ENCODE measurements at regions not wholly inside any gene's neighbourhood (a gene's known extent, or its start where the extent isn't known, plus 50 kb on each side); places are given as distances from the start of the nearest gene placed in this dataset.

GRCh38 chr9:75633451-75634057 is 256.9 kb upstream of the PCSK5 start:
- Mint-ChIP-seq H3K27ac (no peak overlapping the region), H3K4me3 (no peak overlapping the region), H3K9me3 (ENCODE audit: insufficient read depth) (no peaks in the 10 kb centered on the region), H3K4me1 (no peaks in the 10 kb centered on the region), H3K27me3 (no peaks in the 10 kb centered on the region)
- H3K4me2 ChIP-seq (replicated peaks; ENCODE audit: low read depth, low read length, poor library complexity, severe bottlenecking): no peak overlapping the region
- H3K27ac ChIP-seq (ENCODE audit: low read length in 2 of 2): no peak overlapping the region
- no peaks in the 10 kb centered on the region for H3K36me3 ChIP-seq (replicated peaks in 1 of 2; ENCODE audit: control extremely low read depth in 1 of 2, control insufficient read depth in 1 of 2, extremely low read depth in 1 of 2, insufficient read depth in 2 of 2, low read length in 1 of 2)
- 71% methylated on average over 2 of the region's 7 CpGs for WGBS (ENCODE audit: insufficient coverage)
- ATAC-seq (ENCODE audit: low read depth) (no peak), DNase-seq (no peak)
- ChIA-PET POLR2A (no interaction called here), CTCF (no interaction called here)
- no peak for TF ChIP-seq CTCF (IDR thresholded peaks at IDR 0.05)
- TF ChIP-seq EZH2 (IDR thresholded peaks at IDR 0.05; ENCODE audit: borderline replicate concordance, insufficient read depth, low read depth, low read length, poor library complexity, severe bottlenecking): no peak
- intact Hi-C loops (cut with micrococcal nuclease): no loop called here
- H3K4me1 ChIP-seq (ENCODE audit: control insufficient read depth in 2 of 2, insufficient read depth in 2 of 2, low read length in 2 of 2): no peaks in the 10 kb centered on the region
- peaks cover 0 to 2% (median 0%) of the 10 kb centered on the region in 4 experiments for H3K27me3 ChIP-seq (replicated peaks in 1 of 4; ENCODE audit: control extremely low read depth in 1 of 4, control insufficient read depth in 3 of 4, insufficient read depth in 4 of 4, low read length in 3 of 4)
- no peaks in the 10 kb centered on the region for H4K20me1 ChIP-seq (ENCODE audit: control insufficient read depth, insufficient read depth, low read length, poor library complexity, severe bottlenecking)
- H3K4me3 ChIP-seq (ENCODE audit: control extremely low read depth in 1 of 5, extremely low read depth in 1 of 5, insufficient read depth in 1 of 5, low read depth in 2 of 5, low read length in 4 of 5): no peak overlapping the region
- no peak overlapping the region for H2AFZ ChIP-seq (ENCODE audit: insufficient read depth, low read depth, low read length, poor library complexity, severe bottlenecking)
- H3K79me2 ChIP-seq (ENCODE audit: control insufficient read depth, insufficient read depth, low read length): no peaks in the 10 kb centered on the region
- no peak overlapping the region for H3K9ac ChIP-seq (ENCODE audit: low read length)
- H3K9me3 ChIP-seq (ENCODE audit: control extremely low read depth in 1 of 3, control insufficient read depth in 2 of 3, insufficient read depth in 1 of 3, low read length in 2 of 3): no peaks in the 10 kb centered on the region

GRCh38 chr9:75636427-75637045 is 253.9 kb upstream of the PCSK5 start:
- Histone ChIP-seq H3K9ac (ENCODE audit: low read length) (no peak overlapping the region), H3K79me2 (ENCODE audit: control insufficient read depth, insufficient read depth, low read length) (no peaks in the 10 kb centered on the region), H3K4me1 (ENCODE audit: control insufficient read depth in 2 of 2, insufficient read depth in 2 of 2, low read length in 2 of 2) (no peaks in the 10 kb centered on the region), H3K36me3 (replicated peaks in 1 of 2; ENCODE audit: control extremely low read depth in 1 of 2, control insufficient read depth in 1 of 2, extremely low read depth in 1 of 2, insufficient read depth in 2 of 2, low read length in 1 of 2) (no peaks in the 10 kb centered on the region), H3K27ac (ENCODE audit: low read length in 2 of 2) (no peak overlapping the region), H3K27me3 (replicated peaks in 1 of 4; ENCODE audit: control extremely low read depth in 1 of 4, control insufficient read depth in 3 of 4, insufficient read depth in 4 of 4, low read length in 3 of 4) (peaks cover 0 to 2% (median 0%) of the 10 kb centered on the region in 4 experiments), H3K4me3 (ENCODE audit: control extremely low read depth in 1 of 5, extremely low read depth in 1 of 5, insufficient read depth in 1 of 5, low read depth in 2 of 5, low read length in 4 of 5) (no peak overlapping the region), H3K9me3 (ENCODE audit: control extremely low read depth in 1 of 3, control insufficient read depth in 2 of 3, insufficient read depth in 1 of 3, low read length in 2 of 3) (no peaks in the 10 kb centered on the region), H3K4me2 (replicated peaks; ENCODE audit: low read depth, low read length, poor library complexity, severe bottlenecking) (no peak overlapping the region), H2AFZ (ENCODE audit: insufficient read depth, low read depth, low read length, poor library complexity, severe bottlenecking) (no peak overlapping the region), H4K20me1 (ENCODE audit: control insufficient read depth, insufficient read depth, low read length, poor library complexity, severe bottlenecking) (no peaks in the 10 kb centered on the region)
- WGBS (ENCODE audit: insufficient coverage): 88% methylated on average over 4 of the region's 4 CpGs
- Mint-ChIP-seq H3K27me3 (no peaks in the 10 kb centered on the region), H3K4me3 (no peak overlapping the region), H3K27ac (no peak overlapping the region), H3K9me3 (ENCODE audit: insufficient read depth) (no peaks in the 10 kb centered on the region), H3K4me1 (no peaks in the 10 kb centered on the region)
- intact Hi-C loops (cut with micrococcal nuclease): no loop called here
- DNase-seq (no peak), ATAC-seq (ENCODE audit: low read depth) (no peak)
- CTCF ChIA-PET: no interaction called here
- POLR2A ChIA-PET: no interaction called here
- TF ChIP-seq CTCF (IDR thresholded peaks at IDR 0.05): no peak
- no peak for TF ChIP-seq EZH2 (IDR thresholded peaks at IDR 0.05; ENCODE audit: borderline replicate concordance, insufficient read depth, low read depth, low read length, poor library complexity, severe bottlenecking)

Data from B cell (primary cell).